SK-N-SH (cell line): ENCODE measurements at regions not wholly inside any gene's neighbourhood (a gene's known extent, or its start where the extent isn't known, plus 50 kb on each side); places are given as distances from the start of the nearest gene placed in this dataset.

Source experiments
- CTCF ChIA-PET: fragments of 300-600, 350-600 bp; formaldehyde crosslinking; extraction: SDS; loops from one replicate; lab custom pipeline; 2021; lab: Yijun Ruan, JAX
- POLR2A ChIA-PET: fragments of 350-600 bp; sonication (Branson Sonifier 250); formaldehyde crosslinking; extraction: SDS; loops from one replicate; lab custom pipeline; 2020; ENCODE audit warnings: antibody characterized with exemption, inconsistent platforms; lab: Yijun Ruan, JAX
- DNase-seq: peaks from one replicate; pipeline ENCODE4 v3.0.0; 2012
- H2AFZ ChIP-seq: fragments of 200-600 bp; sonication (generic); 2 replicates; pipeline ENCODE4 v1.8.1; 2016; ENCODE audit warnings: antibody characterized with exemption, mild to moderate bottlenecking, low read depth
- H3F3A ChIP-seq: fragments of 200-600 bp; sonication (generic); replicated peaks from 2 replicates; pipeline ENCODE3; 2016; ENCODE audit warnings: antibody characterized with exemption, mild to moderate bottlenecking; ENCODE audit not compliant: insufficient read depth
- H3K27ac ChIP-seq, 2 experiments: fragments of 200-500 bp in 1 of 2; fragments of 200-600 bp in 1 of 2; sonication (Bioruptor generic) in 1 of 2; sonication (generic), shearing (Covaris generic) in 1 of 2; 2 replicates each; pipeline versions ENCODE4 v1.5.1 to v1.6.1; 2014 to 2016; ENCODE audit warnings: low read depth in 2 of 2, inconsistent platforms in 1 of 2, low read length in 1 of 2, mild to moderate bottlenecking in 1 of 2, mixed read lengths in 1 of 2
- H3K27me3 ChIP-seq: fragments of 200-600 bp; sonication (generic), shearing (Covaris generic); 2 replicates; pipeline ENCODE4 v1.6.1; 2016; ENCODE audit warnings: mixed run types; ENCODE audit not compliant: insufficient read depth
- H3K36me3 ChIP-seq, 2 experiments: fragments of 200-500 bp in 1 of 2; fragments of 200-600 bp in 1 of 2; sonication (Bioruptor generic) in 1 of 2; sonication (generic) in 1 of 2; replicated peaks in 1 of 2; 2 replicates each; pipeline versions ENCODE3 to v1.5.1; 2014 to 2016; ENCODE audit warnings: low read length in 1 of 2, mild to moderate bottlenecking in 1 of 2; ENCODE audit not compliant: insufficient read depth in 2 of 2, control insufficient read depth in 1 of 2
- H3K4me1 ChIP-seq, 2 experiments: fragments of 200-500 bp in 1 of 2; fragments of 200-600 bp in 1 of 2; sonication (Bioruptor generic) in 1 of 2; sonication (generic), shearing (Covaris generic) in 1 of 2; 2 replicates each; pipeline versions ENCODE4 v1.5.1 to v1.6.1; 2014 to 2016; ENCODE audit warnings: low read depth in 1 of 2, low read length in 1 of 2, mixed run types in 1 of 2; ENCODE audit not compliant: insufficient read depth in 2 of 2, control insufficient read depth in 1 of 2
- H3K4me2 ChIP-seq: fragments of 200-600 bp; sonication (generic), shearing (Covaris generic); 2 replicates; pipeline ENCODE4 v1.6.1; 2017; ENCODE audit warnings: mixed run types
- H3K4me3 ChIP-seq, 2 experiments: fragments of 200-500 bp in 1 of 2; fragments of 200-600 bp in 1 of 2; sonication (Bioruptor generic) in 1 of 2; sonication (generic), shearing (Covaris generic) in 1 of 2; 2 replicates each; pipeline versions ENCODE4 v1.5.1 to v1.8.1; 2014 to 2016; ENCODE audit warnings: low read depth in 2 of 2, inconsistent platforms in 1 of 2, low read length in 1 of 2, mild to moderate bottlenecking in 1 of 2, mixed read lengths in 1 of 2, moderate library complexity in 1 of 2
- H3K79me2 ChIP-seq: fragments of 200-600 bp; sonication (generic); 2 replicates; pipeline ENCODE4 v1.8.1; 2017; ENCODE audit warnings: mild to moderate bottlenecking; ENCODE audit not compliant: insufficient read depth
- H3K9ac ChIP-seq: fragments of 200-600 bp; sonication (generic); 2 replicates; pipeline ENCODE4 v1.6.1; 2017; ENCODE audit warnings: mixed run types
- H3K9me2 ChIP-seq: fragments of 200-600 bp; sonication (generic); 2 replicates; pipeline ENCODE4 v1.6.1; 2017; ENCODE audit warnings: mixed run types
- H3K9me3 ChIP-seq: fragments of 200-600 bp; sonication (generic); 2 replicates; pipeline ENCODE4 v1.6.1; 2017; ENCODE audit warnings: mixed run types, mild to moderate bottlenecking, moderate library complexity
- H4K20me1 ChIP-seq: fragments of 200-600 bp; sonication (generic); 2 replicates; pipeline ENCODE4 v1.6.1; 2017; ENCODE audit warnings: mild to moderate bottlenecking, mixed run types; ENCODE audit not compliant: insufficient read depth
- CHD2 ChIP-seq: fragments of 150-350 bp; IDR thresholded peaks from 2 replicates; pipeline ENCODE4 v1.6.1; 2018; ENCODE audit warnings: low read length; ENCODE audit not compliant: partially characterized antibody
- ELF1 ChIP-seq: IDR thresholded peaks from 2 replicates; pipeline ENCODE4 v1.4.0; 2012
- EZH2phosphoT487 ChIP-seq: fragments of 200-600 bp; sonication (generic); IDR thresholded peaks from 2 replicates; pipeline ENCODE4 v1.6.1; 2017; ENCODE audit warnings: low read depth, mixed run types, mild to moderate bottlenecking, antibody characterized with exemption, moderate library complexity, borderline replicate concordance
- FOXJ3 ChIP-seq: sonication (generic); formaldehyde crosslinking; IDR thresholded peaks from 2 replicates; pipeline ENCODE4 v1.5.1; 2020; ENCODE audit warnings: mild to moderate bottlenecking, missing genetic modification reagents
- FOXM1 ChIP-seq: IDR thresholded peaks from 2 replicates; pipeline ENCODE4 v1.4.0; 2012; ENCODE audit warnings: low read depth, mild to moderate bottlenecking
- GATA2 ChIP-seq: sonication (generic); formaldehyde crosslinking; IDR thresholded peaks from 2 replicates; pipeline ENCODE4 v1.5.0; 2020; ENCODE audit warnings: mild to moderate bottlenecking, missing genetic modification reagents
- IRF3 ChIP-seq: fragments of 150-350 bp; IDR thresholded peaks from 2 replicates; pipeline ENCODE4 v1.6.1; 2016; ENCODE audit warnings: mild to moderate bottlenecking, low read depth, low read length
- JUND ChIP-seq: IDR thresholded peaks from 2 replicates; pipeline ENCODE4 v1.4.0; 2012
- NRF1 ChIP-seq: IDR thresholded peaks from 2 replicates; pipeline ENCODE4 v1.6.1; 2012; ENCODE audit warnings: low read depth, mild to moderate bottlenecking, low read length
- PBX3 ChIP-seq: IDR thresholded peaks from 2 replicates; pipeline ENCODE4; 2012
- POLR2AphosphoS5 ChIP-seq: IDR thresholded peaks from 2 replicates; pipeline ENCODE4 v1.6.1; 2012; ENCODE audit warnings: low read depth, low read length
- RFX5 ChIP-seq: IDR thresholded peaks from 2 replicates; pipeline ENCODE4 v1.6.1; 2012; ENCODE audit warnings: mild to moderate bottlenecking, improper control_type of control experiment, low read length
- SMC3 ChIP-seq: IDR thresholded peaks from 2 replicates; pipeline ENCODE4 v1.6.1; 2012; ENCODE audit warnings: low read depth, low read length, improper control_type of control experiment
- TAF1 ChIP-seq: IDR thresholded peaks from 2 replicates; pipeline ENCODE4 v1.6.1; 2012; ENCODE audit warnings: low read depth, mild to moderate bottlenecking, low read length, moderate library complexity, borderline replicate concordance
- TEAD4 ChIP-seq: IDR thresholded peaks from 2 replicates; pipeline ENCODE4 v1.4.0; 2012; ENCODE audit warnings: mild to moderate bottlenecking, borderline replicate concordance; ENCODE audit not compliant: insufficient read depth
- YY1 ChIP-seq: IDR thresholded peaks from 2 replicates; pipeline ENCODE4 v1.4.0; 2012; ENCODE audit warnings: low read depth, mild to moderate bottlenecking
- ZBTB33 ChIP-seq: IDR thresholded peaks from 2 replicates; pipeline ENCODE4 v1.4.0; 2012; ENCODE audit warnings: low read depth, borderline replicate concordance
- WGBS: methylation state at CpG from one replicate; pipeline ENCODE4 v1.1.6; 2017; ENCODE audit warnings: low lambda C conversion rate; 5-methylcytosine and 5-hydroxymethylcytosine counted together

GRCh38 chr18:38007026-38007425, 441.4 kb upstream of the CELF4 start:
- no peaks in the 10 kb centered on the region for H3K27me3 ChIP-seq
- 0 out of 2 replicates have a peak, but pooled peaks cover 3% of the 10 kb centered on the region for H3K9me2 ChIP-seq
- ChIA-PET POLR2A (no interaction called here), CTCF (interaction anchor here (0.9 kb wide), 1 partner anchor 16 kb away, joined by 3 read pairs; no protein-coding TSS in a partner anchor)
- no peak overlapping the region for H3K27ac ChIP-seq
- no peak overlapping the region for H2AFZ ChIP-seq
- no peaks in the 10 kb centered on the region for H3K4me1 ChIP-seq
- no peak for DNase-seq
- H3K36me3 ChIP-seq: no peaks in the 10 kb centered on the region
- H3K9ac ChIP-seq: no peak overlapping the region
- H3K79me2 ChIP-seq: no peaks in the 10 kb centered on the region
- no peak for TF ChIP-seq SMC3
- no peak for TF ChIP-seq NRF1
- TF ChIP-seq ELF1: no peak
- TF ChIP-seq GATA2 (CRISPR knock-in tag): no peak
- TF ChIP-seq IRF3: no peak
- no peak for TF ChIP-seq POLR2AphosphoS5
- no peak for TF ChIP-seq TAF1
- no peak for TF ChIP-seq CHD2
- TF ChIP-seq TEAD4: no peak
- TF ChIP-seq ZBTB33: no peak
- TF ChIP-seq PBX3: no peak
- no peak for TF ChIP-seq JUND
- no peak for TF ChIP-seq EZH2phosphoT487
- no peak for TF ChIP-seq YY1
- no peak overlapping the region for H3K4me3 ChIP-seq
- no peaks in the 10 kb centered on the region for H3F3A ChIP-seq
- no peak overlapping the region for H3K4me2 ChIP-seq
- H3K9me3 ChIP-seq: peaks cover 6% of the 10 kb centered on the region; the same call in 1 of the 2 replicates
- H4K20me1 ChIP-seq: no peaks in the 10 kb centered on the region

- H3K4me2 ChIP-seq: no peak overlapping the region
- H3K27ac ChIP-seq: no peak overlapping the region
- no peaks in the 10 kb centered on the region for H3K36me3 ChIP-seq
- no peaks in the 10 kb centered on the region for H3K27me3 ChIP-seq
- CTCF ChIA-PET: no interaction called here
- no peaks in the 10 kb centered on the region for H3K79me2 ChIP-seq
- no peak overlapping the region for H2AFZ ChIP-seq
- POLR2A ChIA-PET: no interaction called here
- H3K9me2 ChIP-seq: 0 out of 2 replicates have a peak, but pooled peaks cover 3% of the 10 kb centered on the region
- H3K4me1 ChIP-seq: no peaks in the 10 kb centered on the region
- peaks cover 6% of the 10 kb centered on the region; the same call in 1 of the 2 replicates for H3K9me3 ChIP-seq
- no peak overlapping the region for H3K9ac ChIP-seq
- TF ChIP-seq FOXM1 (no peak), FOXJ3 (no peak), RFX5 (no peak)
- no peak overlapping the region for H3K4me3 ChIP-seq
- WGBS: 23% methylated on average over 2 of the region's 2 CpGs
- DNase-seq: no peak
- H3F3A ChIP-seq: no peaks in the 10 kb centered on the region
- no peaks in the 10 kb centered on the region for H4K20me1 ChIP-seq
These were observed 440.9 kb upstream of the CELF4 start for GRCh38 chr18:38006541-38006940.
